ENCODE measurements at regions not wholly inside any gene's neighbourhood (a gene's known extent, or its start where the extent isn't known, plus 50 kb on each side); places are given as distances from the start of the nearest gene placed in this dataset. TPM values are rescaled to one million over a fixed set of nuclear protein-coding genes. Genes with fewer than 3 reads are reported as not detected.

GRCh38 chrX:3403748-3404147 is 57.3 kb upstream of the MXRA5 start:
- BruUV-seq (replicated peaks): no TSS peak
- Histone ChIP-seq H3K79me2 (ENCODE audit: control insufficient read depth, insufficient read depth, low read length) (no peaks in the 10 kb centered on the region), H3K9me1 (replicated peaks; ENCODE audit: control insufficient read depth, extremely low read depth, insufficient read depth, low read length) (no peaks in the 10 kb centered on the region), H3K27me3 (ENCODE audit: control insufficient read depth in 2 of 2, insufficient read depth in 2 of 2, low read length in 2 of 2) (no peaks in the 10 kb centered on the region), H2AFZ (ENCODE audit: low read depth, low read length) (no peak overlapping the region), H3K27ac (ENCODE audit: insufficient read depth, low read depth, low read length) (no peak overlapping the region), H3K4me1 (ENCODE audit: control insufficient read depth, extremely low read depth, insufficient read depth, low read length) (no peaks in the 10 kb centered on the region), H3K9me3 (replicated peaks; ENCODE audit: control insufficient read depth, insufficient read depth, low read length) (no peaks in the 10 kb centered on the region), H3K4me2 (ENCODE audit: insufficient read depth, low read length) (no peak overlapping the region), H3K36me3 (ENCODE audit: control insufficient read depth in 2 of 2, extremely low read depth in 1 of 2, insufficient read depth in 2 of 2, low read length in 2 of 2) (no peaks in the 10 kb centered on the region), H3K4me3 (replicated peaks in 1 of 3; ENCODE audit: insufficient read depth in 1 of 3, low read depth in 1 of 3, low read length in 3 of 3) (no peak overlapping the region), H3K9ac (replicated peaks; ENCODE audit: extremely low read depth, insufficient read depth, low read length) (no peak overlapping the region), H4K20me1 (replicated peaks; ENCODE audit: control insufficient read depth, extremely low read depth, insufficient read depth, low read length) (no peaks in the 10 kb centered on the region)
- ChIA-PET POLR2A (no interaction called here), CTCF (no interaction called here)
- TF ChIP-seq JUN (IDR thresholded peaks at IDR 0.05; ENCODE audit: borderline replicate concordance, insufficient read depth, insufficient read length, low read depth) (no peak), POLR2A (IDR thresholded peaks at IDR 0.05; ENCODE audit: low read depth, low read length) (no peak), CTCF (IDR thresholded peaks at IDR 0.05; ENCODE audit: extremely low read depth in 1 of 2, insufficient read depth in 1 of 2, low read depth in 1 of 2, low read length in 2 of 2) (no peak), FOS (IDR thresholded peaks at IDR 0.05; ENCODE audit: borderline replicate concordance, insufficient read depth, low read length) (no peak), GATA2 (IDR thresholded peaks at IDR 0.05; ENCODE audit: insufficient read depth, insufficient read length, low read depth, low read length) (no peak), EZH2 (IDR thresholded peaks at IDR 0.05; ENCODE audit: borderline replicate concordance, low read depth, low read length, severe bottlenecking) (no peak), MYC (IDR thresholded peaks at IDR 0.05; ENCODE audit: low read depth, low read length) (no peak), POLR2AphosphoS5 (IDR thresholded peaks at IDR 0.05; ENCODE audit: insufficient read depth, low read depth, low read length) (no peak)
- TF ChIP-seq, protein P1, sequence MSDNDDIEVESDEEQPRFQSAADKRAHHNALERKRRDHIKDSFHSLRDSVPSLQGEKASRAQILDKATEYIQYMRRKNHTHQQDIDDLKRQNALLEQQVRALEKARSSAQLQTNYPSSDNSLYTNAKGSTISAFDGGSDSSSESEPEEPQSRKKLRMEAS (IDR thresholded peaks at IDR 0.05; ENCODE audit: insufficient read depth, insufficient read length): no peak
- dilution Hi-C loops (cut with MboI; ENCODE audit: extremely low pct_ligation_motif_present, low sequenced_read_pairs) (no loop called here), intact Hi-C loops (cut with micrococcal nuclease) (no loop called here)
- FAIRE-seq (no peak), DNase-seq (ENCODE audit: low read depth, low spot score) (no peak)

Small RNA genes in the stretch of these regions (small RNA-seq; reads per million reads assigned to genes)
- gene SNORA48B (ENCODE audit: insufficient read depth, insufficient read length, low read depth, low replicate concordance): not detected
